Rectal smooth muscle tissue (tissue), 1 donor: ENCODE measurements at regions not wholly inside any gene's neighbourhood (a gene's known extent, or its start where the extent isn't known, plus 50 kb on each side); places are given as distances from the start of the nearest gene placed in this dataset.

Experiments
- H3K27ac ChIP-seq: one replicate; pipeline ENCODE4 v1.7.0; 2013; ENCODE audit warnings: low read depth, low read length, inconsistent platforms
- H3K27me3 ChIP-seq: one replicate; pipeline ENCODE4 v1.7.0; 2013; ENCODE audit warnings: low read length; ENCODE audit not compliant: control insufficient read depth, insufficient read depth
- H3K36me3 ChIP-seq: one replicate; pipeline ENCODE4 v1.7.0; 2013; ENCODE audit warnings: low read length; ENCODE audit not compliant: control insufficient read depth, insufficient read depth
- H3K4me1 ChIP-seq: one replicate; pipeline ENCODE4 v1.7.0; 2013; ENCODE audit warnings: low read length; ENCODE audit not compliant: control insufficient read depth, insufficient read depth
- H3K4me3 ChIP-seq: one replicate; pipeline ENCODE4 v1.7.0; 2013; ENCODE audit warnings: low read length
- H3K9ac ChIP-seq: one replicate; pipeline ENCODE4 v1.7.0; 2013; ENCODE audit warnings: low read length

DNA sequence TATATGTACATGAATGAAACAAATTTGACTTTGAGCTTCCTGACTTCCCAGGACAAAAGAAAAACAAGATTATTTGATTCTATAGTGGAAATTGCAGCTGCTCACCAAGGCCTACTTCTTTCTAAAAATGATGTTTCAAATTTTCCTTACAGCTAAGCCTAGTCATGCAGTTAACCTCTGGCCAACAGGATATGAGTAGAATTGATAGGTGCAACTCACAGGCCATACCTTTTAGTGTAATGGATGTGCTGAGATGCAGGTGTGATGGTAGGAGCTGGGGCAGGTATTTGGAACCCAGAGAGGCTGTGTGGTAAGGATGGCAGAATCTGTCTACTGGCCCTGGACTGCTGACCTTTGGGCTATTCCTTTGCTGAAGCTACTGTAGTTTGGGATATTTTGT, 230.9 kb upstream of the PREP start:
- no peaks in the 10 kb centered on the region for H3K27me3 ChIP-seq
- H3K4me1 ChIP-seq = no peaks in the 10 kb centered on the region
- no peak overlapping the region for H3K4me3 ChIP-seq

GRCh38 chr6:105628156-105628860, 225.4 kb upstream of the PREP start:
- Histone ChIP-seq H3K27me3 (no peaks in the 10 kb centered on the region), H3K27ac (no peak overlapping the region), H3K4me1 (no peaks in the 10 kb centered on the region), H3K36me3 (no peaks in the 10 kb centered on the region), H3K4me3 (no peak overlapping the region), H3K9ac (no peak overlapping the region)

More for the DNA sequence above, 230.9 kb upstream of the PREP start:
- no peak overlapping the region for H3K27ac ChIP-seq
- H3K36me3 ChIP-seq = no peaks in the 10 kb centered on the region
- H3K9ac ChIP-seq = no peak overlapping the region

DNA sequence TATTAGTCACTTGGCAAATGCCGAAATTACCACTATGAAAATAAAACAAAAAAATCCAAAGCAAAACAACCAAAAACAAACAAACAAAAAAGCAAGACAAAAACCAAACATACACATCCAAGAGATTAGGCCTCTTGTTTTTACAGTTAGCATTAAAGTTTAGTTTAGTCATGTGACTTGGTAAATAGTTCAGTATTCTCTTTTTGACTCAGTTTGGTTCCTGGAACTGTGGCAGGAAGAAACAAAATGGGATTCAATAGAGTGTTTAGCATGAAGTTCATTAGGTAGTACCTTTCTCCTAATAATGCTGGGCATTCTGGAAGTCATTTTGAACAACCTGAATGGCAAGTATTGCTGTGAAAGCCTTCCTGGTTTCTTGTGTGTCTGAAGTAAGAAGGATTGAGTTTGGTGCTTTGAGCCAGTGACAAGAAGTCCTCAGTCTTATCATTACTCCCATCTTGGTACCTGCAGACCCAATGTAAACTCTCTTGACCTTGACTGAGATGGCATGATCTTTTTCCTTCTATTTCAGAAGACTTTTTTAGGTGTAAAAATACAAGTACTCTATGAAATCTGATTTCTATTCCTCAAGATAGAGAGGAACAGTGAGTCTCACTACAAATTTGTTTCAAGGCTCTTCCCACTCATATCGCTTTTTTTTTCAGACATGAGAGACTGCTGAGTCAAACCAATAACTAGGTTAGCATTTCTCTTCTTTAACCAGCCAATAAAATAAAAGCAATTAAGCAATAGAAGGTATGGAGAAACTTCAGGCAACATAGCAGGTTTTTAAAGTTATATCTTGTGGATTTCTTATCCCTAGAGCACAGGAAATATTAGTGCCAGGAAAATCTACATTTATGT, 223.6 kb upstream of the PREP start:
- H3K36me3 ChIP-seq = no peaks in the 10 kb centered on the region
- H3K9ac ChIP-seq = no peak overlapping the region
- H3K4me1 ChIP-seq = no peaks in the 10 kb centered on the region
- no peak overlapping the region for H3K27ac ChIP-seq
- H3K4me3 ChIP-seq = no peak overlapping the region
- H3K27me3 ChIP-seq = no peaks in the 10 kb centered on the region

GRCh38 chr6:105624021-105624420, 221.1 kb upstream of the PREP start:
- no peak overlapping the region for H3K27ac ChIP-seq

DNA sequence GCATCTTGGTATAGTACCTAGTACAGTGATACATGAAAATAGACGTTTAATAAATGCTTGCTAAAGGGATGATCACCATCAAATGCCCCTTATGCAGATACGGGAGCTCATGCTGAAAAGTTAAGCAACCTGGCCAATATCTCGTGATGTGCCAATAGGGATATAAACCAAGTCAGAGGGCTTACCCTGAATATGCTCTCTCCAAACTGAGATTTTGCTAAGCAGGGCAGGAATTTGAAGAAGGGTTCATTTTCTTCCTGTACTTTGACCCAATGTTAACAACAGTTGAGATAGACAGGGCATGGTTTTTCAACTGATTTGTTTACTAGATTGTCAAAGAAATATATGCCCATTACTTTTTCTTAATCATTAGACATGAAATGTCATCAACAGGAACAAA, 219.3 kb upstream of the PREP start:
- Histone ChIP-seq H3K9ac (no peak overlapping the region), H3K27ac (no peak overlapping the region), H3K27me3 (no peaks in the 10 kb centered on the region), H3K4me1 (no peaks in the 10 kb centered on the region), H3K36me3 (no peaks in the 10 kb centered on the region), H3K4me3 (no peak overlapping the region)

More at GRCh38 chr6:105624021-105624420, 221.1 kb upstream of the PREP start:
- Histone ChIP-seq H3K4me3 (no peak overlapping the region), H3K36me3 (no peaks in the 10 kb centered on the region), H3K4me1 (no peaks in the 10 kb centered on the region), H3K9ac (no peak overlapping the region), H3K27me3 (no peaks in the 10 kb centered on the region)

- Histone ChIP-seq H3K4me3 (no peak overlapping the region), H3K4me1 (no peaks in the 10 kb centered on the region), H3K9ac (no peak overlapping the region), H3K27me3 (no peaks in the 10 kb centered on the region), H3K36me3 (no peaks in the 10 kb centered on the region), H3K27ac (no peak overlapping the region)
Observed at GRCh38 chr6:105621564-105622175, 218.8 kb upstream of the PREP start.

- Histone ChIP-seq H3K27ac (no peak overlapping the region), H3K36me3 (no peaks in the 10 kb centered on the region), H3K9ac (no peak overlapping the region), H3K4me3 (no peak overlapping the region), H3K4me1 (no peaks in the 10 kb centered on the region), H3K27me3 (no peaks in the 10 kb centered on the region)
Observed at GRCh38 chr6:105620878-105621277, 218.0 kb upstream of the PREP start.

DNA sequence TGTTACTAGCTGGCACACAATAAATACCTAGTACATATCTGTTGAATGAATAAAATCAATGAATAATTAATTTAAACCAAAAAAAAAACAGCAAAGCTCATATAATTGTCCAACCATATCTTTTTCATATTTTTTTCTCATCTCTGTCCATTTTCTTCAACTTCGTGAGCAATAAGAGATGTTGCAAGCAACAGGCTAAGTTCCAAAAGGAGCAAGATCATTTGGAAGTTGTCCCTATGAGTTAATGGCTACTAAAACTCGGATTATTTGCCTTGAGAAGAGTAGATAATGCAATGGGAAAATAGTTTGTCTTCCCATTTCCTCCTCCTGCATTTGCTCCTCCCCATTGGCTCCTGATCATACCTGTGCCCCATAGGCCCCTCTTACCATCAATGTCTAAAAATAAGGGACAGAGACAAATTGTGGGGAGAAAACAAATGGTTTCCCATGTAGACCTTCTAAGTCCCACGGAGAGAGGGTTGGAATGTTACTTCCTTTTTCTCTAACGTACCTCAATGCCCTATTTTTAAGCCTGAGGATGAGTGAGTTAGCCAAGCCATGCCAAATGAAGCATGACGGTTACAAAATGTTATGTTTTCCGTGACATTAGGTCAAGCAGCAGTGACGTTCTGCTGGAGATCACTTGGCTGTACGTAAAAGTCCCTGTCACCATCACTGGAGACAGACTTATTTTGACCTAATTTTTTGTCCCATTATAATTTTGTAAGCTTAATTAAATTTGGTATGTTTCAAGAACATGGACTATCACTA, 217.3 kb upstream of the PREP start:
- H3K9ac ChIP-seq = no peak overlapping the region
- no peaks in the 10 kb centered on the region for H3K4me1 ChIP-seq
- no peaks in the 10 kb centered on the region for H3K27me3 ChIP-seq
- no peak overlapping the region for H3K27ac ChIP-seq
- no peaks in the 10 kb centered on the region for H3K36me3 ChIP-seq
- H3K4me3 ChIP-seq = no peak overlapping the region

GRCh38 chr6:105618247-105618646, 215.4 kb upstream of the PREP start:
- Histone ChIP-seq H3K36me3 (no peaks in the 10 kb centered on the region), H3K4me3 (no peak overlapping the region), H3K27ac (no peak overlapping the region), H3K9ac (no peak overlapping the region), H3K27me3 (no peaks in the 10 kb centered on the region), H3K4me1 (no peaks in the 10 kb centered on the region)

- no peaks in the 10 kb centered on the region for H3K4me1 ChIP-seq
- no peak overlapping the region for H3K9ac ChIP-seq
- no peaks in the 10 kb centered on the region for H3K36me3 ChIP-seq
- H3K27ac ChIP-seq = no peak overlapping the region
- H3K4me3 ChIP-seq = no peak overlapping the region
- H3K27me3 ChIP-seq = no peaks in the 10 kb centered on the region
Observed at GRCh38 chr6:105616521-105616920, 213.6 kb upstream of the PREP start.

- no peaks in the 10 kb centered on the region for H3K27me3 ChIP-seq
- H3K27ac ChIP-seq = no peak overlapping the region
- H3K9ac ChIP-seq = no peak overlapping the region
- no peaks in the 10 kb centered on the region for H3K4me1 ChIP-seq
- H3K36me3 ChIP-seq = no peaks in the 10 kb centered on the region
- H3K4me3 ChIP-seq = no peak overlapping the region
Observed at GRCh38 chr6:105611606-105612005, 208.7 kb upstream of the PREP start.

DNA sequence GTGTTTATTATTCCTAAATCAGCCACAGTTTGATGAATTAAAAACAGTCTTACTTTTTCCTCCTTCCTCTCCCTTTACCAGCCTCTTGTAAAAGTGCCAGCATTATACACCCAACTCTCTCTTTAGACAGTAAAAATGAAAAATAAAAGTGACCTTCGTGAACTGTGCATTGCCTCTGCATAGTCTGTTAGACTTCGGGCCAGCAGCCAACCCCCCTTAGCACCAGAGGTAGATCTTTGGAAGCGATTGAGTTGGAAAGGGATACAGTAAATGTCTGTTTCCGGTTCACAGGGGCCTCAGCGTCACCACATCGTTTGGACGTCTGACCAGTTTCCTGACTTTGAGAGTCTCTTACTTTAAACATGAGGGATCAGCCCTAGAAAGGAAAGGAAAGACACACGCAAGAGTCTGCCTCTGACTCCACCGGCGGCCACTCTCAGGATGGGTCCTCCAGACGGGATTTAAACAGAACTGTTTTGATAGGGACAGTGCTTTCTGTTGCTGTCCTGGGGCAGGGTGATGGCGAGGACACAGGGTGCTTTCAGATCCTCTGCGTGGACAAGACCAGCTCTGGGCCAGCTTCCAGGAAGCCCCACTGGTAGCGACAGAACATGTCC, 206.6 kb upstream of the PREP start:
- Histone ChIP-seq H3K4me3 (no peak overlapping the region), H3K27me3 (no peaks in the 10 kb centered on the region), H3K27ac (no peak overlapping the region), H3K36me3 (no peaks in the 10 kb centered on the region), H3K9ac (no peak overlapping the region), H3K4me1 (no peaks in the 10 kb centered on the region)
